OCI-LY7 (cell line): ENCODE measurements at regions not wholly inside any gene's neighbourhood (a gene's known extent, or its start where the extent isn't known, plus 50 kb on each side); places are given as distances from the start of the nearest gene placed in this dataset.

ENCODE experiments used
- BruUV-seq: library from RNA; stranded (reverse); fragments of 400-500 nt; replicated peaks from 2 replicates; lab custom pipeline; 2021; lab: Mats Ljungman, UMichigan
- CTCF ChIA-PET: fragments of 300-600 bp; sonication (Branson Sonifier 250); formaldehyde crosslinking; loops from one replicate; lab custom pipeline; 2022; ENCODE audit warnings: antibody characterized with exemption; ENCODE audit not compliant: unreplicated experiment; lab: Charles Lee
- POLR2A ChIA-PET: fragments of 300-600 bp; sonication (Branson Sonifier 250); formaldehyde crosslinking; loops from one replicate; lab custom pipeline; 2022; ENCODE audit warnings: antibody characterized with exemption; lab: Charles Lee
- DNase-seq: peaks from one replicate; pipeline ENCODE4 v3.0.0-alpha.2; 2015; ENCODE audit warnings: low spot score
- H2AFZ ChIP-seq: fragments of 200-600 bp; sonication (generic), shearing (Covaris generic); 2 replicates; pipeline ENCODE4 v1.6.1; 2014; ENCODE audit warnings: mild to moderate bottlenecking, antibody characterized with exemption, low read length, moderate library complexity
- H3K27ac ChIP-seq: fragments of 200-600 bp; sonication (generic); 2 replicates; pipeline ENCODE4 v1.5.1; 2014; ENCODE audit warnings: mixed run types, low read depth, mild to moderate bottlenecking, moderate library complexity, low read length, inconsistent platforms; ENCODE audit not compliant: poor library complexity, severe bottlenecking
- H3K36me3 ChIP-seq: fragments of 200-600 bp; sonication (generic); 2 replicates; pipeline ENCODE4 v1.6.1; 2014; ENCODE audit warnings: mild to moderate bottlenecking, antibody characterized with exemption, low read length, moderate library complexity, mixed read lengths; ENCODE audit not compliant: insufficient read depth
- H3K4me1 ChIP-seq: fragments of 200-600 bp; sonication (generic); 2 replicates; pipeline ENCODE4 v1.5.1; 2014; ENCODE audit warnings: mild to moderate bottlenecking, low read length; ENCODE audit not compliant: insufficient read depth, poor library complexity, severe bottlenecking
- H3K4me2 ChIP-seq: fragments of 200-600 bp; sonication (generic); 2 replicates; pipeline ENCODE4 v1.6.1; 2014; ENCODE audit warnings: mild to moderate bottlenecking, low read length
- H3K4me3 ChIP-seq: fragments of 200-600 bp; sonication (generic); 2 replicates; pipeline ENCODE4 v1.5.1; 2014; ENCODE audit warnings: mild to moderate bottlenecking, low read depth, low read length; ENCODE audit not compliant: poor library complexity, severe bottlenecking
- H3K79me2 ChIP-seq: fragments of 200-600 bp; sonication (generic); 2 replicates; pipeline ENCODE4 v1.6.1; 2016; ENCODE audit warnings: low read depth, mild to moderate bottlenecking, low read length, moderate library complexity, mixed read lengths; ENCODE audit not compliant: insufficient read depth
- H3K9me2 ChIP-seq: fragments of 200-600 bp; sonication (generic); 2 replicates; pipeline ENCODE4 v1.6.1; 2016; ENCODE audit warnings: mild to moderate bottlenecking, low read length, mixed read lengths; ENCODE audit not compliant: insufficient read depth
- H3K9me3 ChIP-seq: fragments of 200-600 bp; sonication (generic); 2 replicates; pipeline ENCODE4 v1.6.1; 2014; ENCODE audit warnings: mild to moderate bottlenecking, mixed run types, low read length, mixed read lengths
- H4K20me1 ChIP-seq: fragments of 200-600 bp; sonication (generic); 2 replicates; pipeline ENCODE4 v1.6.1; 2014; ENCODE audit warnings: mild to moderate bottlenecking, antibody characterized with exemption, low read length, moderate library complexity, mixed read lengths; ENCODE audit not compliant: insufficient read depth
- CTCF ChIP-seq: fragments of 200-600 bp; sonication (generic); conservative IDR thresholded peaks from 2 replicates; pipeline ENCODE4 v1.5.1; 2014; ENCODE audit warnings: mild to moderate bottlenecking, antibody characterized with exemption, low read length, moderate library complexity, mixed read lengths
- EZH2phosphoT487 ChIP-seq: fragments of 200-600 bp; sonication (generic); IDR thresholded peaks from 2 replicates; pipeline ENCODE4 v1.6.1; 2018; ENCODE audit warnings: low read depth, borderline replicate concordance, mild to moderate bottlenecking, mixed run types, antibody characterized with exemption, low read length, moderate library complexity, mixed read lengths
- intact Hi-C: fragments of 100-400 bp; cut with micrococcal nuclease; formaldehyde crosslinking; loops from one replicate; pipeline ENCODE4 v1.10.0; 2022; ENCODE audit not compliant: unreplicated experiment

DNA sequence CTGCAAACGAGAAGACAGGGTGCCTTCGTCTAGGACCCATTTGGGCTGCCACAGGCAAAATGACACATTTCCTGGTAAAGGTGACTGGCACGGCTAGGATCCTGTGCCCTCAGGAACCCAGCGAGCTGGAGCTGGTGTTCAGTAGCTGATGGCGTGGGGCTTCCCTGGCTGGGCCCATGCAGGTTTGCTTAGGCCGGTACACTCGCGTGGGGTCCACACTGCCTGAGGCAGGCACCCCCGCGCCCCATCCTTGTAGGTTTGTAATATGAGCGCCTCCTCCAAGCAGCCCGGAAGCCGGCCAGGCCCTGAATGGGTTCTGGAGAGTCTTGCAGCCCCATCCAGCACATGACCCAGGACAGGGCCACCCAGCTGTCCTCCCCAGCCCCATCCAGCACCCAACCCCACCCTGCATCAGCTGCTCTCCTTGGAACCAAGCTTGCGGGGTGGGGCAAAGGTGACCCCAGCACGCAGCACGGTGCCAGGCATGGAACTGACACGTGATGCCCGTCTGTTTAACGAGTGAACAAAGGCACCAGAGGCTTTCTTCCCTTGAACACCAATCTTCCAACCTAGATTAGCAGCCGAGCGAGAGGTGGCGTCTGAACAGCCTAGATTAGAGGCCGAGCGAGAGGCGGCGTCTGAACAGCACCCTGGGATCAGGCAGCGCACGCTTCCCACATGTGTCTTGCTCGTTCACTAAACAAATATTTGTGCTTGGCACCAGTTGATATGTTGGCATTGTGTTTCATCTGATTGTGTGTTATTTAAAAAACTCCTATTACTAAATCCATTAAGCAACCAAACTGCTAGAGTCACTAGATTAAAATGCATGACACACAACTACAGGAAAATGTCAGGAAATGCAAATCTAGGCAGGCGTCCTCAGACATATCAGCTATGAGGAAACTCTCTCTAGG is 112.1 kb downstream of the DLL1 start:
- no peak overlapping the region for H2AFZ ChIP-seq
- no TSS peak for BruUV-seq

GRCh38 chr6:170177772-170178560 is 112.9 kb downstream of the DLL1 start:
- ChIA-PET CTCF (no interaction called here), POLR2A (no interaction called here)
- Histone ChIP-seq H3K4me3 (no peak overlapping the region), H3K9me2 (no peaks in the 10 kb centered on the region), H3K36me3 (no peaks in the 10 kb centered on the region), H3K4me1 (no peaks in the 10 kb centered on the region), H3K9me3 (peaks cover 1% of the 10 kb centered on the region; the same call in 1 of the 2 replicates), H3K79me2 (no peaks in the 10 kb centered on the region), H3K27ac (no peak overlapping the region), H3K4me2 (no peak overlapping the region), H2AFZ (no peak overlapping the region), H4K20me1 (no peaks in the 10 kb centered on the region)
- intact Hi-C loops: no loop called here
- DNase-seq: no peak
- no peak for TF ChIP-seq EZH2phosphoT487
- TF ChIP-seq CTCF: no peak
- BruUV-seq: no TSS peak

More for the DNA sequence above, 112.1 kb downstream of the DLL1 start:
- Histone ChIP-seq H3K79me2 (no peaks in the 10 kb centered on the region), H3K9me2 (no peaks in the 10 kb centered on the region), H4K20me1 (no peaks in the 10 kb centered on the region), H3K4me2 (no peak overlapping the region), H3K36me3 (no peaks in the 10 kb centered on the region), H3K4me3 (no peak overlapping the region), H3K4me1 (no peaks in the 10 kb centered on the region), H3K27ac (no peak overlapping the region), H3K9me3 (peaks cover 6% of the 10 kb centered on the region; the same call in 1 of the 2 replicates)
- POLR2A ChIA-PET: no interaction called here
- intact Hi-C loops: no loop called here
- TF ChIP-seq EZH2phosphoT487 (no peak), CTCF (no peak)
- CTCF ChIA-PET: no interaction called here
- no peak for DNase-seq
